Body of pancreas (tissue), 4 donors: ENCODE measurements at regions not wholly inside any gene's neighbourhood (a gene's known extent, or its start where the extent isn't known, plus 50 kb on each side); places are given as distances from the start of the nearest gene placed in this dataset.

ENCODE experiments used
- ATAC-seq: fragments of 150-250 bp; one replicate; pipeline ENCODE4 v1.9.1; 2016
- DNase-seq, 4 donors: peaks; one replicate each; pipeline ENCODE4 v3.0.0-alpha.2; 2019
- H3K27ac ChIP-seq, 4 donors: fragments of 200-600 bp; sonication (generic); 1 replicate in 3 of 4; 2 replicates in 1 of 4; pipeline versions ENCODE4 v1.5.1 to v1.6.1; 2016 to 2019; ENCODE audit warnings: mild to moderate bottlenecking in 1 of 4, mixed read lengths in 1 of 4, moderate library complexity in 1 of 4
- H3K27me3 ChIP-seq, 2 donors: fragments of 200-600 bp; sonication (generic); one replicate each; pipeline ENCODE4 v1.6.0; 2016; ENCODE audit warnings: mild to moderate bottlenecking in 1 of 2
- H3K36me3 ChIP-seq, 2 donors: fragments of 200-600 bp; sonication (generic); replicated peaks in 1 of 2; 2 replicates each; pipeline ENCODE4 v1.5.1; 2016; ENCODE audit warnings: low read depth in 2 of 2; ENCODE audit not compliant: insufficient read depth in 1 of 2
- H3K4me1 ChIP-seq: fragments of 200-600 bp; sonication (generic); one replicate; pipeline ENCODE4 v1.6.0; 2016
- H3K4me3 ChIP-seq, 2 donors: fragments of 200-600 bp; sonication (generic); 1 replicate in 1 of 2; 2 replicates in 1 of 2; pipeline ENCODE4 v1.5.1; 2016 to 2019
- H3K9me3 ChIP-seq, 3 donors: fragments of 200-600 bp; sonication (generic); 1 replicate in 2 of 3; 2 replicates in 1 of 3; pipeline ENCODE4 v1.5.1; 2016
- CTCF ChIP-seq, 7 experiments: fragments of 450-650 bp in 4 of 7; fragments of 200-600 bp in 3 of 7; sonication (generic) in 3 of 7; IDR thresholded peaks; one replicate each; pipeline ENCODE4 v1.5.1; 2016 to 2019; ENCODE audit warnings: antibody characterized with exemption in 7 of 7
- POLR2A ChIP-seq, 3 donors: fragments of 450-650 bp; IDR thresholded peaks; one replicate each; pipeline ENCODE4 v1.6.1; 2016; ENCODE audit warnings: antibody characterized with exemption in 3 of 3, mild to moderate bottlenecking in 2 of 3
- WGBS, 2 donors: methylation state at CpG; one replicate each; pipeline ENCODE4 v1.1.5; 2017; 5-methylcytosine and 5-hydroxymethylcytosine counted together
- intact Hi-C: fragments of 100-400 bp; cut with DNase I; formaldehyde crosslinking; loops from one replicate; pipeline ENCODE4 v1.15.1; 2023

- DNase-seq (no peak), ATAC-seq (no peak)
- intact Hi-C loops: no loop called here
- no peak overlapping the region for H3K27ac ChIP-seq
- H3K9me3 ChIP-seq: no peaks in the 10 kb centered on the region
- peaks cover 4% of the 10 kb centered on the region for H3K4me1 ChIP-seq
- 17 to 21% methylated on average over 2 of the region's 2 CpGs for WGBS, 2 donors
- TF ChIP-seq CTCF (IDR thresholded peaks at IDR 0.05): no peak
- TF ChIP-seq POLR2A (IDR thresholded peaks at IDR 0.05): no peak
- no peaks in the 10 kb centered on the region for H3K36me3 ChIP-seq
- H3K27me3 ChIP-seq: no peaks in the 10 kb centered on the region
- no peak overlapping the region for H3K4me3 ChIP-seq
These were observed 257.2 kb upstream of the SYT4 start for GRCh38 chr18:43534511-43534910.

- ATAC-seq (no peak), DNase-seq (no peak)
- Histone ChIP-seq H3K27me3 (no peaks in the 10 kb centered on the region), H3K9me3 (no peaks in the 10 kb centered on the region), H3K27ac (no peak overlapping the region), H3K4me3 (no peak overlapping the region), H3K4me1 (no peaks in the 10 kb centered on the region), H3K36me3 (no peaks in the 10 kb centered on the region)
- intact Hi-C loops: no loop called here
- WGBS, 2 donors: 12 to 13% methylated on average over 1 of the region's 1 CpG
- TF ChIP-seq CTCF (IDR thresholded peaks at IDR 0.05) (no peak), POLR2A (IDR thresholded peaks at IDR 0.05) (no peak)
These were observed 262.6 kb upstream of the SYT4 start for GRCh38 chr18:43539862-43540261.

GRCh38 chr18:43542016-43542415, 264.7 kb upstream of the SYT4 start:
- H3K27me3 ChIP-seq: no peaks in the 10 kb centered on the region
- intact Hi-C loops: no loop called here
- TF ChIP-seq CTCF (IDR thresholded peaks at IDR 0.05) (no peak), POLR2A (IDR thresholded peaks at IDR 0.05) (no peak)
- no peaks in the 10 kb centered on the region for H3K9me3 ChIP-seq
- H3K4me3 ChIP-seq: no peak overlapping the region
- WGBS, 2 donors: 64 to 74% methylated on average over 5 to 6 of the region's 6 CpGs
- no peaks in the 10 kb centered on the region for H3K36me3 ChIP-seq
- H3K27ac ChIP-seq: no peak overlapping the region
- H3K4me1 ChIP-seq: no peaks in the 10 kb centered on the region
- DNase-seq: no peak
- no peak for ATAC-seq

GRCh38 chr18:43543236-43543635, 265.9 kb upstream of the SYT4 start:
- no peaks in the 10 kb centered on the region for H3K9me3 ChIP-seq
- H3K27ac ChIP-seq: no peak overlapping the region
- no peak overlapping the region for H3K4me3 ChIP-seq
- H3K4me1 ChIP-seq: no peaks in the 10 kb centered on the region
- no peaks in the 10 kb centered on the region for H3K27me3 ChIP-seq
- WGBS, 2 donors: 62 to 75% methylated on average over 4 of the region's 4 CpGs
- DNase-seq (no peak), ATAC-seq (no peak)
- H3K36me3 ChIP-seq: no peaks in the 10 kb centered on the region
- intact Hi-C loops: no loop called here
- TF ChIP-seq CTCF (IDR thresholded peaks at IDR 0.05): no peak

- Histone ChIP-seq H3K4me3 (no peak overlapping the region), H3K36me3 (no peaks in the 10 kb centered on the region), H3K27me3 (no peaks in the 10 kb centered on the region), H3K4me1 (no peaks in the 10 kb centered on the region), H3K27ac (no peak overlapping the region), H3K9me3 (no peaks in the 10 kb centered on the region)
- TF ChIP-seq POLR2A (IDR thresholded peaks at IDR 0.05) (no peak), CTCF (IDR thresholded peaks at IDR 0.05) (no peak)
- no peak for DNase-seq
- no peak for ATAC-seq
- intact Hi-C loops: no loop called here
- 18 to 31% methylated on average over 1 of the region's 1 CpG for WGBS, 2 donors
These were observed 270.2 kb upstream of the SYT4 start for GRCh38 chr18:43547456-43547855.
